Stimulated activated naive CD8-positive, alpha-beta T cell treated with anti-CD3 and anti-CD28 coated beads, Interleukin-15, Interleukin-2, amounts not matched to agents 100 U/mL and 50 U/mL, for 24 hours (primary cell): ENCODE measurements at regions not wholly inside any gene's neighbourhood (a gene's known extent, or its start where the extent isn't known, plus 50 kb on each side); places are given as distances from the start of the nearest gene placed in this dataset.
"Not testable (repeated sequence)": the region's sequence is repeated elsewhere in the genome, so short reads cannot be mapped to it uniquely, and the experiment has no call there.

Source experiments
- ATAC-seq: fragments of 150-1000 bp; cut with Tn5 transposase; one replicate; pipeline ENCODE4 v1.10.0; 2021
- DNase-seq: peaks from one replicate; pipeline ENCODE4 v3.0.0; 2021

- no peak for ATAC-seq
- DNase-seq, result no peak
These were observed 364.5 kb upstream of the JARID2 start for GRCh38 chr6:14881398-14881797.

- DNase-seq (no peak), ATAC-seq (no peak)
These were observed 363.4 kb upstream of the JARID2 start for GRCh38 chr6:14882394-14883026.

- ATAC-seq, result no peak
- no peak for DNase-seq
These were observed 361.9 kb upstream of the JARID2 start for GRCh38 chr6:14883921-14884320.

- ATAC-seq, result no peak
- no peak for DNase-seq
These were observed 360.4 kb upstream of the JARID2 start for GRCh38 chr6:14885498-14885897.

- ATAC-seq, result no peak
- DNase-seq, result no peak
These were observed 358.7 kb upstream of the JARID2 start for GRCh38 chr6:14887181-14887580.

GRCh38 chr6:14887986-14888574, 357.8 kb upstream of the JARID2 start:
- ATAC-seq, result no peak
- DNase-seq, result no peak

GRCh38 chr6:14888575-14889000, 357.3 kb upstream of the JARID2 start:
- ATAC-seq, result no peak
- DNase-seq, result no peak

GRCh38 chr6:14889188-14889587, 356.7 kb upstream of the JARID2 start:
- no peak for DNase-seq
- ATAC-seq, result no peak

- no peak for ATAC-seq
- no peak for DNase-seq
These were observed 356.0 kb upstream of the JARID2 start for GRCh38 chr6:14889611-14890593.

GRCh38 chr6:14891820-14892375, 354.0 kb upstream of the JARID2 start:
- ATAC-seq, DNase-seq: not testable (repeated sequence)

- no peak for DNase-seq
- ATAC-seq, result no peak
These were observed 351.8 kb upstream of the JARID2 start for GRCh38 chr6:14894105-14894504.

- ATAC-seq (no peak), DNase-seq (no peak)
These were observed 349.4 kb upstream of the JARID2 start for GRCh38 chr6:14896475-14896874.

GRCh38 chr6:14897831-14898230, 348.0 kb upstream of the JARID2 start:
- no peak for ATAC-seq
- DNase-seq, result no peak

GRCh38 chr6:14899441-14899840, 346.4 kb upstream of the JARID2 start:
- not testable (repeated sequence) for ATAC-seq, DNase-seq

GRCh38 chr6:14900919-14901318, 344.9 kb upstream of the JARID2 start:
- ATAC-seq, result no peak

GRCh38 chr6:14903176-14904038, 342.5 kb upstream of the JARID2 start:
- peak; percentile 32 for ATAC-seq
- no peak for DNase-seq

More at GRCh38 chr6:14900919-14901318, 344.9 kb upstream of the JARID2 start:
- no peak for DNase-seq

- ATAC-seq, result no peak
- DNase-seq, result no peak
These were observed 340.7 kb upstream of the JARID2 start for GRCh38 chr6:14905201-14905600.

- no peak for ATAC-seq
These were observed 339.2 kb upstream of the JARID2 start for GRCh38 chr6:14906621-14907020.

GRCh38 chr6:14910692-14911547, 334.9 kb upstream of the JARID2 start:
- DNase-seq (peak; percentile 26), ATAC-seq (peak; percentile 32)

More at GRCh38 chr6:14906621-14907020, 339.2 kb upstream of the JARID2 start:
- DNase-seq, result no peak

GRCh38 chr6:14912226-14912625, 333.6 kb upstream of the JARID2 start:
- ATAC-seq, result no peak
- DNase-seq, result no peak

GRCh38 chr6:14912706-14913105, 333.2 kb upstream of the JARID2 start:
- ATAC-seq (no peak), DNase-seq (no peak)
